GM10248 (cell line): ENCODE measurements at regions not wholly inside any gene's neighbourhood (a gene's known extent, or its start where the extent isn't known, plus 50 kb on each side); places are given as distances from the start of the nearest gene placed in this dataset.

ENCODE experiments used
- CTCF ChIA-PET: fragments of 300-600 bp; sonication (Branson Sonifier 250); formaldehyde crosslinking; extraction: SDS; loops from one replicate; lab custom pipeline; 2021; ENCODE audit warnings: antibody characterized with exemption; lab: Yijun Ruan, JAX
- POLR2A ChIA-PET: fragments of 350-650 bp; sonication (Branson Sonifier 250); formaldehyde crosslinking; extraction: SDS; loops from one replicate; lab custom pipeline; 2020; ENCODE audit warnings: antibody characterized with exemption; lab: Yijun Ruan, JAX
- DNase-seq: peaks from one replicate; pipeline ENCODE4 v3.0.0; 2012; ENCODE audit errors: extremely low spot score
- CTCF ChIP-seq: IDR thresholded peaks from 2 replicates; pipeline ENCODE4 v1.5.1; 2012; ENCODE audit warnings: mild to moderate bottlenecking, low read depth; ENCODE audit errors: extremely low read depth, missing control alignments, control extremely low read depth

GRCh38 chr11:70853068-70853769 is 399.2 kb downstream of the SHANK2 start:
- ChIA-PET CTCF (no interaction called here), POLR2A (no interaction called here)
- no peak for TF ChIP-seq CTCF
- DNase-seq: no peak

DNA sequence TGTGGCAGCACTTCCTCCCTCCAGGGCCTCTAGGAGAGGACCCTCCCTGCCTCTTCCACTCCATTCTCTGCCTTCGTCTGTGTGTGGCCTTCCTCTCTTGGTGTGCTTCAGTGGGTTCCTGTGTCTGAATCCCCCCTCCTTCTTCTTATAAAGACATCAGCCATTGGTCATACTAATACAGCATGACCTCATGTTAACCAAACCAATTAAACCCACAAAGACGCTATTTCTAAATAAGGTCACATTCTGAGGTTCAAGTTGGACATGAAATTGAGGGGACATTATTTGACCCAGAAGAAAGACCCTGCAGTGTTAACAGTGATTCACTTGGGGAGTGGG is 398.6 kb downstream of the SHANK2 start:
- CTCF ChIA-PET: no interaction called here
- DNase-seq: no peak
- no peak for TF ChIP-seq CTCF
- POLR2A ChIA-PET: no interaction called here

- ChIA-PET CTCF (no interaction called here), POLR2A (no interaction called here)
- no peak for TF ChIP-seq CTCF
- no peak for DNase-seq
These were observed 398.2 kb downstream of the SHANK2 start for GRCh38 chr11:70854201-70854600.

GRCh38 chr11:70854901-70855556 is 397.3 kb downstream of the SHANK2 start:
- no peak for TF ChIP-seq CTCF
- ChIA-PET CTCF (no interaction called here), POLR2A (no interaction called here)
- no peak for DNase-seq

DNA sequence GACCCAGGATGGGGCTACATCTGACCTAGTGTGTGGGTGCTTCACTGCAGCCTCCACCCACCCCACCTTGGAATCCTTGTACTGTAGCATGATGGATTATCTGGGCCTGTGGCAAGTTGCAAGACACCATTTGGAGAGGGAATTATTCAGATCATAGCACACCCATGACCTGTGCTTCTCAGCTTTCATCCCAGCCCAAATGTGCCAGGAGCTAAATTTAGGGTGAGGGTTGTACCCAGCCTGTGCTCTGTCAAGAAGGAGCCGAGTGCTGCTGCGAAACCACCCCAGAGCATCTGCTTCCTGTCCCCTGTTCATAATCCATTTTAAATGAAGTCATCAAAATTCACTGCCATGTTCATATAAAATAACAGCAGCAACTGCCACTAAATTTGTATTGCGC is 394.5 kb downstream of the SHANK2 start:
- POLR2A ChIA-PET: no interaction called here
- DNase-seq: no peak
- CTCF ChIA-PET: no interaction called here
- no peak for TF ChIP-seq CTCF

- TF ChIP-seq CTCF: no peak
- no peak for DNase-seq
- ChIA-PET POLR2A (no interaction called here), CTCF (no interaction called here)
These were observed 393.2 kb downstream of the SHANK2 start for GRCh38 chr11:70859180-70859579.
